B cell (primary cell): ENCODE measurements at regions not wholly inside any gene's neighbourhood (a gene's known extent, or its start where the extent isn't known, plus 50 kb on each side); places are given as distances from the start of the nearest gene placed in this dataset.

ENCODE experiments used
- ATAC-seq: fragments of 200-7000 bp; cut with Tn5 transposase; one replicate; pipeline ENCODE4 v1.10.0; 2021; ENCODE audit warnings: low read depth, mild to moderate bottlenecking, moderate number of reproducible peaks, moderate library complexity
- CTCF ChIA-PET: fragments of 350-600 bp; sonication (Branson Sonifier 250); formaldehyde crosslinking; loops from one replicate; lab custom pipeline; 2021; ENCODE audit warnings: antibody characterized with exemption, inconsistent platforms; lab: Charles Lee
- POLR2A ChIA-PET: fragments of 350-600 bp; sonication (Branson Sonifier 250); formaldehyde crosslinking; loops from one replicate; lab custom pipeline; 2021; ENCODE audit warnings: antibody characterized with exemption; lab: Charles Lee
- DNase-seq: peaks from one replicate; pipeline ENCODE4 v3.0.0; 2013
- H2AFZ ChIP-seq: 2 replicates; pipeline ENCODE4 v1.6.1; 2012; ENCODE audit warnings: mild to moderate bottlenecking, low read depth, low read length; ENCODE audit not compliant: insufficient read depth, poor library complexity, severe bottlenecking
- H3K27ac ChIP-seq, 2 donors: 1 replicate in 1 of 2; 2 replicates in 1 of 2; pipeline ENCODE4 v1.5.1; 2012 to 2013; ENCODE audit warnings: low read length in 2 of 2, mild to moderate bottlenecking in 2 of 2, moderate library complexity in 1 of 2
- H3K27me3 ChIP-seq, 4 experiments: fragments of 200-600 bp in 1 of 4; sonication (generic) in 1 of 4; replicated peaks in 1 of 4; 1 replicate in 2 of 4; 2 replicates in 2 of 4; pipeline versions ENCODE4 v1.6.1 to v1.7.0; 2013 to 2016; ENCODE audit warnings: low read length in 3 of 4, mild to moderate bottlenecking in 2 of 4, mixed read lengths in 1 of 4, moderate library complexity in 1 of 4; ENCODE audit not compliant: insufficient read depth in 4 of 4, control insufficient read depth in 3 of 4; ENCODE audit errors: control extremely low read depth in 1 of 4
- H3K36me3 ChIP-seq, 2 experiments: replicated peaks in 1 of 2; 1 replicate in 1 of 2; 2 replicates in 1 of 2; pipeline versions ENCODE4 v1.6.1 to v1.7.1; 2013; ENCODE audit warnings: low read length in 1 of 2; ENCODE audit not compliant: insufficient read depth in 2 of 2, control insufficient read depth in 1 of 2; ENCODE audit errors: control extremely low read depth in 1 of 2, extremely low read depth in 1 of 2
- H3K4me1 ChIP-seq, 2 donors: fragments of 200-600 bp in 1 of 2; sonication (generic) in 1 of 2; 1 replicate in 1 of 2; 2 replicates in 1 of 2; pipeline versions ENCODE4 v1.5.1 to v1.6.1; 2013 to 2017; ENCODE audit warnings: low read length in 2 of 2; ENCODE audit not compliant: control insufficient read depth in 2 of 2, insufficient read depth in 2 of 2
- H3K4me2 ChIP-seq: replicated peaks from 2 replicates; pipeline ENCODE3; 2012; ENCODE audit warnings: mild to moderate bottlenecking, low read depth, low read length; ENCODE audit not compliant: poor library complexity, severe bottlenecking
- H3K4me3 ChIP-seq, 5 experiments: fragments of 200-600 bp in 1 of 5; sonication (generic) in 1 of 5; 1 replicate in 3 of 5; 2 replicates in 2 of 5; pipeline versions ENCODE4 v1.5.1 to v1.7.0; 2011 to 2016; ENCODE audit warnings: low read length in 4 of 5, mild to moderate bottlenecking in 4 of 5, low read depth in 2 of 5, control low read depth in 1 of 5, moderate library complexity in 1 of 5; ENCODE audit not compliant: insufficient read depth in 1 of 5; ENCODE audit errors: control extremely low read depth in 1 of 5, extremely low read depth in 1 of 5
- H3K79me2 ChIP-seq: fragments of 200-600 bp; sonication (generic); one replicate; pipeline ENCODE4 v1.6.0; 2016; ENCODE audit warnings: low read length; ENCODE audit not compliant: control insufficient read depth, insufficient read depth
- H3K9ac ChIP-seq: fragments of 200-600 bp; sonication (generic); 2 replicates; pipeline ENCODE4 v1.6.1; 2017; ENCODE audit warnings: mild to moderate bottlenecking, low read length, moderate library complexity
- H3K9me3 ChIP-seq, 3 donors: one replicate each; pipeline versions ENCODE4 v1.6.1 to v1.7.1; 2013; ENCODE audit warnings: low read length in 2 of 3; ENCODE audit not compliant: control insufficient read depth in 2 of 3, insufficient read depth in 1 of 3; ENCODE audit errors: control extremely low read depth in 1 of 3
- H4K20me1 ChIP-seq: 2 replicates; pipeline ENCODE4 v1.6.0; 2012; ENCODE audit warnings: mild to moderate bottlenecking, low read length; ENCODE audit not compliant: insufficient read depth, control insufficient read depth, poor library complexity, severe bottlenecking
- H3K27ac Mint-ChIP-seq: one replicate; pipeline ENCODE4 v1.8.0; 2021; ENCODE audit warnings: mixed read lengths
- H3K27me3 Mint-ChIP-seq: one replicate; pipeline ENCODE4 v1.8.0; 2021; ENCODE audit warnings: mixed read lengths
- H3K4me1 Mint-ChIP-seq: one replicate; pipeline ENCODE4 v1.8.0; 2021; ENCODE audit warnings: mixed read lengths
- H3K4me3 Mint-ChIP-seq: one replicate; pipeline ENCODE4 v1.8.0; 2021; ENCODE audit warnings: mixed read lengths
- H3K9me3 Mint-ChIP-seq: one replicate; pipeline ENCODE4 v1.8.0; 2022; ENCODE audit warnings: mixed read lengths; ENCODE audit not compliant: insufficient read depth
- EZH2 ChIP-seq: IDR thresholded peaks from 2 replicates; pipeline ENCODE4 v1.6.1; 2012; ENCODE audit warnings: borderline replicate concordance, low read depth, mild to moderate bottlenecking, moderate library complexity, low read length; ENCODE audit not compliant: insufficient read depth, poor library complexity, severe bottlenecking
- WGBS: methylation state at CpG from one replicate; pipeline ENCODE4 v1.1.5; 2013; ENCODE audit warnings: missing lambda C conversion rate; ENCODE audit not compliant: insufficient coverage; 5-methylcytosine and 5-hydroxymethylcytosine counted together
- intact Hi-C: fragments of 100-400 bp; cut with micrococcal nuclease; formaldehyde crosslinking; loops from one replicate; pipeline ENCODE4 v1.10.0; 2022
- TF ChIP-seq, protein P1 (sequence below): fragments of 200-600 bp; IDR thresholded peaks from one replicate; pipeline ENCODE4 v1.8.0; 2022; ENCODE audit warnings: antibody characterized with exemption, mild to moderate bottlenecking

DNA sequence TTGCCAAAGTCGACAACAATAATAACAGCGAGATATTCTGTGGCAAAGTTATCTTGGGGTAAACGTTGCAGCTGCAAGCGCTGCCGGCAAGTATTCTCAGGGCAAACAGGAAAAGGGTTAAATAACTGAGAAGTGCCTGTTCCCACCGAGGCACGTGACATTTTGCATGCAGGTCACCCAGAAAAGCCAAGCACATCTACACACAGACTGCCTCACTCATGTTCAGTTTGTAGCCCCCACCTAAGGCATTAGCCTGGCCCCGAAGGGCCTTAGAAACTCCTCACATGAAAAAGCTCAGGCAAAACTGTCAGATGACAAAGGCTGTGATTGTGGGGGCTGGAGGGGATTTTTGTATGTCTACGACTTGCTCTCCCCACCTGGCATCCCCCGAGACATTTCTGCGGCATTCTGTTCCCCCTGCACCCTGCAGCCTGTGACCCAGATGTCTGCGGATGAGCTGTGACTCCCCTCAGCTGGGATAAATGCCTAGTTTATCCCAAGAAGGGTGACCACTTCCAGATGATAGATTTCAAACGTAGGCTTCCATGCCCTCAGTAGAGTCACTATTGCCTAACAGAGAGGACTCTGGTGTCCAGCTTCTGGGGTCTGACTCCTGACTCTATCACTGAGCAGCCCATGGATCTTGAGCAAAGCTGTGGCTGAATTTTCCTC lies 215.2 kb upstream of the SIX2 start:
- CTCF ChIA-PET = no interaction called here
- peak overlapping the region; percentile 40 for H3K4me2 ChIP-seq
- Mint-ChIP-seq H3K4me3 (peak overlapping the region; percentile 54), H3K9me3 (no peaks in the 10 kb centered on the region), H3K27ac (no peak overlapping the region), H3K27me3 (peaks cover 37% of the 10 kb centered on the region), H3K4me1 (peaks cover 11% of the 10 kb centered on the region)
- intact Hi-C loops = no loop called here
- H3K27me3 ChIP-seq = peaks cover 0 to 7% (median 3%) of the 10 kb centered on the region in 4 experiments
- H3K9me3 ChIP-seq = peaks cover 0 to 9% (median 8%) of the 10 kb centered on the region in 3 donors
- H3K4me1 ChIP-seq = peaks cover 9% of the 10 kb centered on the region in 2 donors
- H2AFZ ChIP-seq = peak overlapping the region; percentile 56
- ATAC-seq (no peak), DNase-seq (peak; percentile 6)
- peak overlapping the region; percentile 13 for H3K9ac ChIP-seq
- no peaks in the 10 kb centered on the region for H3K79me2 ChIP-seq
- no peak for TF ChIP-seq EZH2
- TF ChIP-seq, protein P1, sequence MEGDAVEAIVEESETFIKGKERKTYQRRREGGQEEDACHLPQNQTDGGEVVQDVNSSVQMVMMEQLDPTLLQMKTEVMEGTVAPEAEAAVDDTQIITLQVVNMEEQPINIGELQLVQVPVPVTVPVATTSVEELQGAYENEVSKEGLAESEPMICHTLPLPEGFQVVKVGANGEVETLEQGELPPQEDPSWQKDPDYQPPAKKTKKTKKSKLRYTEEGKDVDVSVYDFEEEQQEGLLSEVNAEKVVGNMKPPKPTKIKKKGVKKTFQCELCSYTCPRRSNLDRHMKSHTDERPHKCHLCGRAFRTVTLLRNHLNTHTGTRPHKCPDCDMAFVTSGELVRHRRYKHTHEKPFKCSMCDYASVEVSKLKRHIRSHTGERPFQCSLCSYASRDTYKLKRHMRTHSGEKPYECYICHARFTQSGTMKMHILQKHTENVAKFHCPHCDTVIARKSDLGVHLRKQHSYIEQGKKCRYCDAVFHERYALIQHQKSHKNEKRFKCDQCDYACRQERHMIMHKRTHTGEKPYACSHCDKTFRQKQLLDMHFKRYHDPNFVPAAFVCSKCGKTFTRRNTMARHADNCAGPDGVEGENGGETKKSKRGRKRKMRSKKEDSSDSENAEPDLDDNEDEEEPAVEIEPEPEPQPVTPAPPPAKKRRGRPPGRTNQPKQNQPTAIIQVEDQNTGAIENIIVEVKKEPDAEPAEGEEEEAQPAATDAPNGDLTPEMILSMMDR = no peak
- 2% methylated on average over 8 of the region's 13 CpGs for whole genome bisulfite sequencing
- no peak overlapping the region for H3K4me3 ChIP-seq
- H3K36me3 ChIP-seq = no peaks in the 10 kb centered on the region
- no peaks in the 10 kb centered on the region for H4K20me1 ChIP-seq
- POLR2A ChIA-PET = no interaction called here
- no peak overlapping the region for H3K27ac ChIP-seq

DNA sequence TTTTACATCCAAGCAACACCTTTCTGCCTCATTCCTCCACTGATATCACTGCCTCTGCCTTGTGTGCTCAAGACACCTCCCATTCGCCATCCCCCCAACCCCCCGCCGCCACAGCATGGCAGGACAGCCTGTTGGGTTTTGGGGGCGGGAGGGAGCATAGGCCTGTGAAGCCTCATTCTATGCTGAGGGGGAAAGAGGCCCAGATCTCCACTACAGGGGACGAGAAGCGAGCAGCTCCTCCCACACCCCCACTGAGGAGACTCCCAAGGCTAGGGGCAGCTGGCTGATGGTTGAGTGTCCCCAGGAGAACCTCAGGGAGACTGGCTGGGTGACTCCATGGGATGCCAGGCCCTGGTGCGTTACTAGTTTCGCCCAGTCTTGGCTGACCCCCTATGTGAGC lies 214.3 kb upstream of the SIX2 start:
- ChIA-PET CTCF (no interaction called here), POLR2A (no interaction called here)
- peaks cover 0 to 7% (median 3%) of the 10 kb centered on the region in 4 experiments for H3K27me3 ChIP-seq
- intact Hi-C loops = no loop called here
- Mint-ChIP-seq H3K4me3 (no peak overlapping the region), H3K4me1 (peaks cover 11% of the 10 kb centered on the region), H3K27ac (no peak overlapping the region), H3K27me3 (peaks cover 42% of the 10 kb centered on the region), H3K9me3 (no peaks in the 10 kb centered on the region)
- H4K20me1 ChIP-seq = no peaks in the 10 kb centered on the region
- H3K79me2 ChIP-seq = no peaks in the 10 kb centered on the region
- TF ChIP-seq, protein P1 = no peak
- TF ChIP-seq EZH2 = no peak
- H3K4me3 ChIP-seq = no peak overlapping the region
- no peak overlapping the region for H3K4me2 ChIP-seq
- H3K9ac ChIP-seq = no peak overlapping the region
- H3K27ac ChIP-seq = no peak overlapping the region
- no peak for ATAC-seq
- H2AFZ ChIP-seq = no peak overlapping the region
- H3K9me3 ChIP-seq = peaks cover 0 to 9% (median 5%) of the 10 kb centered on the region in 3 donors
- WGBS = 100% methylated on average over 1 of the region's 8 CpGs
- H3K36me3 ChIP-seq = no peaks in the 10 kb centered on the region
- no peak for DNase-seq
- peaks cover 9% of the 10 kb centered on the region in 2 donors for H3K4me1 ChIP-seq
